ENCODE measurements at regions not wholly inside any gene's neighbourhood (a gene's known extent, or its start where the extent isn't known, plus 50 kb on each side); places are given as distances from the start of the nearest gene placed in this dataset.

- no peak overlapping the region for H3K4me3 Mint-ChIP-seq
- 79 to 100% methylated on average over 1 to 4 of the region's 4 CpGs for WGBS, 2 experiments (ENCODE audit: insufficient coverage in 1 of 2, insufficient read length in 1 of 2)
- no peaks in the 10 kb centered on the region for H3K4me1 Mint-ChIP-seq
- Histone ChIP-seq H3K9me3 (ENCODE audit: control insufficient read depth, low read length) (no peaks in the 10 kb centered on the region), H3K27ac (ENCODE audit: low read depth, low read length) (no peak overlapping the region), H3K4me1 (ENCODE audit: control insufficient read depth, insufficient read depth, low read length) (no peaks in the 10 kb centered on the region), H3K4me3 (ENCODE audit: low read length) (no peak overlapping the region), H3K9ac (ENCODE audit: extremely low read depth, low read length, poor library complexity, severe bottlenecking) (no peak overlapping the region), H3K27me3 (ENCODE audit: control insufficient read depth, insufficient read depth, low read length, poor library complexity, severe bottlenecking) (no peaks in the 10 kb centered on the region), H3K36me3 (ENCODE audit: control insufficient read depth, insufficient read depth, low read length) (no peaks in the 10 kb centered on the region)
- no peaks in the 10 kb centered on the region for H3K36me3 Mint-ChIP-seq (ENCODE audit: low read depth)
- DNase-seq, result no peak
- TF ChIP-seq, protein P1, sequence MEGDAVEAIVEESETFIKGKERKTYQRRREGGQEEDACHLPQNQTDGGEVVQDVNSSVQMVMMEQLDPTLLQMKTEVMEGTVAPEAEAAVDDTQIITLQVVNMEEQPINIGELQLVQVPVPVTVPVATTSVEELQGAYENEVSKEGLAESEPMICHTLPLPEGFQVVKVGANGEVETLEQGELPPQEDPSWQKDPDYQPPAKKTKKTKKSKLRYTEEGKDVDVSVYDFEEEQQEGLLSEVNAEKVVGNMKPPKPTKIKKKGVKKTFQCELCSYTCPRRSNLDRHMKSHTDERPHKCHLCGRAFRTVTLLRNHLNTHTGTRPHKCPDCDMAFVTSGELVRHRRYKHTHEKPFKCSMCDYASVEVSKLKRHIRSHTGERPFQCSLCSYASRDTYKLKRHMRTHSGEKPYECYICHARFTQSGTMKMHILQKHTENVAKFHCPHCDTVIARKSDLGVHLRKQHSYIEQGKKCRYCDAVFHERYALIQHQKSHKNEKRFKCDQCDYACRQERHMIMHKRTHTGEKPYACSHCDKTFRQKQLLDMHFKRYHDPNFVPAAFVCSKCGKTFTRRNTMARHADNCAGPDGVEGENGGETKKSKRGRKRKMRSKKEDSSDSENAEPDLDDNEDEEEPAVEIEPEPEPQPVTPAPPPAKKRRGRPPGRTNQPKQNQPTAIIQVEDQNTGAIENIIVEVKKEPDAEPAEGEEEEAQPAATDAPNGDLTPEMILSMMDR (conservative IDR thresholded peaks at IDR 0.05), result no peak
- H3K27me3 Mint-ChIP-seq (ENCODE audit: insufficient read depth), result no peaks in the 10 kb centered on the region
- H3K9me3 Mint-ChIP-seq, result no peaks in the 10 kb centered on the region
- H3K27ac Mint-ChIP-seq, result no peak overlapping the region
Measured at GRCh38 chr3:40853474-40853873, 328.7 kb downstream of the ZNF621 start.

GRCh38 chr3:40855871-40856270, 331.1 kb downstream of the ZNF621 start:
- Histone ChIP-seq H3K36me3 (ENCODE audit: control insufficient read depth, insufficient read depth, low read length) (no peaks in the 10 kb centered on the region), H3K27me3 (ENCODE audit: control insufficient read depth, insufficient read depth, low read length, poor library complexity, severe bottlenecking) (no peaks in the 10 kb centered on the region), H3K4me1 (ENCODE audit: control insufficient read depth, insufficient read depth, low read length) (no peaks in the 10 kb centered on the region), H3K9ac (ENCODE audit: extremely low read depth, low read length, poor library complexity, severe bottlenecking) (no peak overlapping the region), H3K27ac (ENCODE audit: low read depth, low read length) (no peak overlapping the region), H3K4me3 (ENCODE audit: low read length) (no peak overlapping the region), H3K9me3 (ENCODE audit: control insufficient read depth, low read length) (no peaks in the 10 kb centered on the region)
- TF ChIP-seq, protein P1 (conservative IDR thresholded peaks at IDR 0.05), result no peak
- H3K36me3 Mint-ChIP-seq (ENCODE audit: low read depth), result no peaks in the 10 kb centered on the region
- DNase-seq, result no peak
- H3K4me1 Mint-ChIP-seq, result no peaks in the 10 kb centered on the region
- H3K4me3 Mint-ChIP-seq, result no peak overlapping the region
- WGBS, 2 experiments (ENCODE audit: insufficient coverage in 1 of 2, insufficient read length in 1 of 2), result 92 to 100% methylated on average over 1 of the region's 1 CpG
- no peaks in the 10 kb centered on the region for H3K9me3 Mint-ChIP-seq
- H3K27me3 Mint-ChIP-seq (ENCODE audit: insufficient read depth), result no peaks in the 10 kb centered on the region
- no peak overlapping the region for H3K27ac Mint-ChIP-seq

GRCh38 chr3:40858364-40859115, 333.8 kb downstream of the ZNF621 start:
- Mint-ChIP-seq H3K9me3 (no peaks in the 10 kb centered on the region), H3K27me3 (ENCODE audit: insufficient read depth) (no peaks in the 10 kb centered on the region), H3K4me1 (no peaks in the 10 kb centered on the region), H3K36me3 (ENCODE audit: low read depth) (no peaks in the 10 kb centered on the region), H3K4me3 (no peak overlapping the region), H3K27ac (no peak overlapping the region)
- WGBS, 2 experiments (ENCODE audit: insufficient coverage in 1 of 2, insufficient read length in 1 of 2), result 97 to 98% methylated on average over 4 to 7 of the region's 7 CpGs
- H3K9ac ChIP-seq (ENCODE audit: extremely low read depth, low read length, poor library complexity, severe bottlenecking), result no peak overlapping the region
- TF ChIP-seq, protein P1 (conservative IDR thresholded peaks at IDR 0.05), result no peak
- no peak for DNase-seq
- H3K27ac ChIP-seq (ENCODE audit: low read depth, low read length), result no peak overlapping the region
- H3K4me1 ChIP-seq (ENCODE audit: control insufficient read depth, insufficient read depth, low read length), result no peaks in the 10 kb centered on the region
- no peak overlapping the region for H3K4me3 ChIP-seq (ENCODE audit: low read length)
- H3K36me3 ChIP-seq (ENCODE audit: control insufficient read depth, insufficient read depth, low read length), result no peaks in the 10 kb centered on the region
- no peaks in the 10 kb centered on the region for H3K27me3 ChIP-seq (ENCODE audit: control insufficient read depth, insufficient read depth, low read length, poor library complexity, severe bottlenecking)
- no peaks in the 10 kb centered on the region for H3K9me3 ChIP-seq (ENCODE audit: control insufficient read depth, low read length)

Data from endodermal cell (in vitro differentiated cells).